PFSK-1 (cell line): ENCODE measurements at regions not wholly inside any gene's neighbourhood (a gene's known extent, or its start where the extent isn't known, plus 50 kb on each side); places are given as distances from the start of the nearest gene placed in this dataset.

Source experiments
- FOXP2 ChIP-seq: optimal IDR thresholded peaks from 2 replicates; pipeline ENCODE3; 2011; ENCODE audit warnings: borderline replicate concordance, control low read depth, inconsistent platforms; ENCODE audit not compliant: insufficient read depth; ENCODE audit errors: extremely low read length, extremely low read depth
- POLR2AphosphoS5 ChIP-seq: IDR thresholded peaks from 2 replicates; pipeline ENCODE4 v1.6.1; 2012; ENCODE audit warnings: low read depth, mild to moderate bottlenecking, control low read depth, low read length, moderate library complexity
- SIN3A ChIP-seq: IDR thresholded peaks from 2 replicates; pipeline ENCODE4 v1.6.1; 2012; ENCODE audit warnings: mild to moderate bottlenecking, low read length, moderate library complexity, borderline replicate concordance; ENCODE audit not compliant: insufficient read depth
- TAF1 ChIP-seq: IDR thresholded peaks from 2 replicates; pipeline ENCODE4 v1.6.1; 2012; ENCODE audit warnings: low read length, control low read depth, borderline replicate concordance; ENCODE audit not compliant: insufficient read depth
- TF ChIP-seq, protein P1 (sequence below), 2 experiments: IDR thresholded peaks; 2 replicates each; pipeline versions ENCODE4 v1.6.1 to v1.8.0; 2011 to 2012; ENCODE audit warnings: low read depth in 2 of 2, low read length in 2 of 2, control low read depth in 1 of 2, inconsistent platforms in 1 of 2, mild to moderate bottlenecking in 1 of 2, moderate library complexity in 1 of 2; ENCODE audit not compliant: insufficient read depth in 1 of 2

DNA sequence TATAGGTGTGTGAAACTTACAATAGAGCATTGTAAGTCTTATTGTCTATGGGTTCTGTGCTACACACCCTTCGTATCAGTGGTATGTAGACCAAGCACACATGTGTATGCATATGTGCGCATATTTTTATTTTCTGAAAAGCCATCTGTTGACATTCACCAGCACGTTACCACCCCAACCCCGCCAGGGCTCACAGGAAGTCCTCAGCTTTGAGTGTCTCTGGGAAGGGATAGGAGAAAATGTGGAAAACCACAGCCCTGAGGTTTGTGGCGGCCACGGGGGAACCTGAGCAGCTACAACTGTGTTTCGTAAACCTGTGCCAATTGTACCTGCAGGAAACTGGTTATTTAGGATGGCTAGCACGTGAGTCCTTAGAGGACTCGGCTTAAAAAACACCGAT is 123.3 kb upstream of the PHACTR3 start:
- TF ChIP-seq, protein P1, sequence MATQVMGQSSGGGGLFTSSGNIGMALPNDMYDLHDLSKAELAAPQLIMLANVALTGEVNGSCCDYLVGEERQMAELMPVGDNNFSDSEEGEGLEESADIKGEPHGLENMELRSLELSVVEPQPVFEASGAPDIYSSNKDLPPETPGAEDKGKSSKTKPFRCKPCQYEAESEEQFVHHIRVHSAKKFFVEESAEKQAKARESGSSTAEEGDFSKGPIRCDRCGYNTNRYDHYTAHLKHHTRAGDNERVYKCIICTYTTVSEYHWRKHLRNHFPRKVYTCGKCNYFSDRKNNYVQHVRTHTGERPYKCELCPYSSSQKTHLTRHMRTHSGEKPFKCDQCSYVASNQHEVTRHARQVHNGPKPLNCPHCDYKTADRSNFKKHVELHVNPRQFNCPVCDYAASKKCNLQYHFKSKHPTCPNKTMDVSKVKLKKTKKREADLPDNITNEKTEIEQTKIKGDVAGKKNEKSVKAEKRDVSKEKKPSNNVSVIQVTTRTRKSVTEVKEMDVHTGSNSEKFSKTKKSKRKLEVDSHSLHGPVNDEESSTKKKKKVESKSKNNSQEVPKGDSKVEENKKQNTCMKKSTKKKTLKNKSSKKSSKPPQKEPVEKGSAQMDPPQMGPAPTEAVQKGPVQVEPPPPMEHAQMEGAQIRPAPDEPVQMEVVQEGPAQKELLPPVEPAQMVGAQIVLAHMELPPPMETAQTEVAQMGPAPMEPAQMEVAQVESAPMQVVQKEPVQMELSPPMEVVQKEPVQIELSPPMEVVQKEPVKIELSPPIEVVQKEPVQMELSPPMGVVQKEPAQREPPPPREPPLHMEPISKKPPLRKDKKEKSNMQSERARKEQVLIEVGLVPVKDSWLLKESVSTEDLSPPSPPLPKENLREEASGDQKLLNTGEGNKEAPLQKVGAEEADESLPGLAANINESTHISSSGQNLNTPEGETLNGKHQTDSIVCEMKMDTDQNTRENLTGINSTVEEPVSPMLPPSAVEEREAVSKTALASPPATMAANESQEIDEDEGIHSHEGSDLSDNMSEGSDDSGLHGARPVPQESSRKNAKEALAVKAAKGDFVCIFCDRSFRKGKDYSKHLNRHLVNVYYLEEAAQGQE (IDR thresholded peaks at IDR 0.05; ENCODE audit: insufficient read depth in 1 of 2, low read depth in 2 of 2, low read length in 2 of 2): no peak
- TF ChIP-seq POLR2AphosphoS5: no peak
- TF ChIP-seq FOXP2: no peak
- TF ChIP-seq SIN3A: no peak
- TF ChIP-seq TAF1: no peak

GRCh38 chr20:59481477-59482018 is 122.8 kb upstream of the PHACTR3 start:
- TF ChIP-seq TAF1 (no peak), FOXP2 (no peak), SIN3A (no peak), POLR2AphosphoS5 (no peak)
- TF ChIP-seq, protein P1 (IDR thresholded peaks at IDR 0.05; ENCODE audit: insufficient read depth in 1 of 2, low read depth in 2 of 2, low read length in 2 of 2): no peak

GRCh38 chr20:59482351-59483187 is 121.8 kb upstream of the PHACTR3 start:
- TF ChIP-seq POLR2AphosphoS5: no peak
- no peak for TF ChIP-seq FOXP2
- no peak for TF ChIP-seq TAF1

DNA sequence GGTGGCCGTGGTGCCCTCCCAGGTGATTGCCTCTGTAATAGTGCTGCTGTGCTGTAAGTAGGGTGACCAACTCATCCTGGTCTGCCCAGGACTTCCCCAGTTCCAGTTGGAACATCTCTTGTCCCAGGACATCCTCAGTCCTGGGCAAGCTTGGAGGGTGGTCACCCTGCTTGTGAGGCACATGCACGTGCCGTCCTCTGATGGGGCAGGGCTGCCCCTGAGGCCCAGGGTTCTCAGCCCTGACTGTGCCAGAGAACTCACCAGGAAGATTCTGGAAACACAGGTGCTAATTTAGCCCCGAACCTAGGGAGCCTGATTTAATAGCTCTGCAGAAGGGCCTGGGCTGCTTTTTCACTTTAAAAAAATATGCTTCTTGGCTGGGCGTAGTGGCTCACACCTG is 120.9 kb upstream of the PHACTR3 start:
- no peak for TF ChIP-seq SIN3A
- no peak for TF ChIP-seq TAF1
- TF ChIP-seq FOXP2: no peak
- TF ChIP-seq POLR2AphosphoS5: no peak
- TF ChIP-seq, protein P1 (IDR thresholded peaks at IDR 0.05; ENCODE audit: insufficient read depth in 1 of 2, low read depth in 2 of 2, low read length in 2 of 2): no peak

- TF ChIP-seq, protein P1 (IDR thresholded peaks at IDR 0.05; ENCODE audit: insufficient read depth in 1 of 2, low read depth in 2 of 2, low read length in 2 of 2): no peak
- no peak for TF ChIP-seq FOXP2
- TF ChIP-seq POLR2AphosphoS5: no peak
- TF ChIP-seq SIN3A: no peak
- TF ChIP-seq TAF1: no peak
These were observed 120.1 kb upstream of the PHACTR3 start for GRCh38 chr20:59484228-59484627.
